Smooth muscle cell of the brain vasculature (primary cell): ENCODE measurements at regions not wholly inside any gene's neighbourhood (a gene's known extent, or its start where the extent isn't known, plus 50 kb on each side); places are given as distances from the start of the nearest gene placed in this dataset.

Source experiments
- DNase-seq: peaks from one replicate; pipeline ENCODE4 v3.0.0-alpha.2; 2012; ENCODE audit warnings: low read depth, low spot score

DNA sequence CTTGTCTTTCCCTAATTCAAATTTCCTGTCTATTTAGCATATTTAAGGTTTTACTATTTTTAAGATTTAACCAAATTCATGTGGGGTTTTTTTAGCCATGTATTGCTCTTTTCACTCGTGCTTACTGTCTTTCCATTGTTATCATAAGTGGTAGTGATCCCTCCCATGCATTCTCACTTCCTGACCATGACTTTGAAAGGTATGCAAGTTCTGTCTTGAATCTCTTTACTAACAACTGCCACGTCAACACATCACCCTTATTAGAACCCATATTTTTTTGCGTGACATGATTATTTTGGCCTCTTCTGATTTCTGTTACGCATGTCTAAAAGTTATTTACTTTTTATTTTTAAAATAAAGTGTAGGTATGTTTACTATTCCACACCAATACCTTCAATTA is 94.7 kb upstream of the CDH6 start:
- DNase-seq: no peak

DNA sequence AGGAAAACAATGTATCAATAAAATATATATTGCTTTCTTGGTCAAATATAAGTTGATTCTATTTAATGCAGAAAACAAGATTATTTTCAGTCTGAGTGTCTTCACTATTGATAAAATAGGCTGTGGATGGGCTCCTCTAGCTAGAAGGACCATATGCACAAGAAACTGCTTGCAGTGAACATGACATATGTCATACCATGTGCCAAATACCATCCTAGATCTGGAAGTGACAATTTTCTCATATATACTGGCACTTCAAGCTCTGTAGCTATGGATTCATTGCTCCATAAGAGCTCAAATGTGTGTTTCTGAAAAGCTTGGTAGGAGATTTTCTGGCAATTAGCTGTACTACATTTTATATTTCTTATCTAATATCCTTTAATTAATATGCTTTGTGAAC is 95.6 kb upstream of the CDH6 start:
- DNase-seq: no peak

DNA sequence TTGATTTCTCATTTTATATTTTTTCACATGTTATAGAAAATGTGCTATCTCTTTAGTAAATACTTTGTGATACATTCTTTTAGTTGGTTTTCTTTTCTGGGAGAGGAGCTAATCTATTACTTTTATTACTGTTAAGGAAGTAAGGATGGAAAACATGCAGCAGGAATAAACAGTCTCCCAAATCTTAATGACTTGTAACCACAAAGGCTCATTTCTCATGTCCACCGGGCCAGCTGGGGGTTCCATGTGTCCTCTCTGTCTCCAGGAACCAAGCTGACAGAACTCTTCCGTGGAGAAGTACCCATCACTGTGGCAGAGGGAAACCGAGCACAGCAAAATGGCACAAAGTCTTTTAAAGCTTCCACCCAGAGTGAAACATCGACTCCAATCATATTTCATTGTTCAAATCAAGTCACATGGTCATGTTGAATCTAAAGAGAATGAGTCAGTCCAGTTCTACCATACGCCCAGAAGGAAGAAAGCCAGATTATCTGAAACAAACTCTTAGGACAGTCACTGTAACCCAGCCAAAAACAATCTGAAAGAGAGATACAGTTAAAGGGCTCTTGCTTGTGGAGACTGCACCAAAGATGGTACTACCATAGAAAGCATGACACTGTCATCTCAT is 97.1 kb upstream of the CDH6 start:
- no peak for DNase-seq

- DNase-seq: no peak
Measured at GRCh38 chr5:31095796-31096195, 97.7 kb upstream of the CDH6 start.

DNA sequence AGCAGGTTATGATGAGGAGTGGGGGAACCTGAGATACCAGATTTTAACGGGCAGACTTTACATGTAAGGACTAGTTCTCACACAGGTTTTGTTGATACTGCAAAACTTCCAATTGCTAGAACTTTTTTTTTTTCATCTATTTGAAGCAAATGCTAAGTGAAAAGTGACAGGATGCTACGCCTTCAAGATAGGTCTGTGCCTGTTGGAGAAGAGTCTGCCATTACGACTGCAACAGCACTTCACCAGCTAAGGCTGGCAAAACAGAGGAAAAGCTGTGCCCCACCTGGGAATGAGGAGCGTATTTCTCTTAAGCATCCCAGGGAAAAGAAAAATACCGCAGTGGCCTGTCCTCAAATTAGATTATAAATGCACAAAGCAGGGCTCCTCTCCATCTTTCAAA is 102.0 kb upstream of the CDH6 start:
- no peak for DNase-seq

GRCh38 chr5:31090467-31090866 is 103.0 kb upstream of the CDH6 start:
- no peak for DNase-seq

GRCh38 chr5:31086839-31087415 is 106.6 kb upstream of the CDH6 start:
- DNase-seq: no peak

DNA sequence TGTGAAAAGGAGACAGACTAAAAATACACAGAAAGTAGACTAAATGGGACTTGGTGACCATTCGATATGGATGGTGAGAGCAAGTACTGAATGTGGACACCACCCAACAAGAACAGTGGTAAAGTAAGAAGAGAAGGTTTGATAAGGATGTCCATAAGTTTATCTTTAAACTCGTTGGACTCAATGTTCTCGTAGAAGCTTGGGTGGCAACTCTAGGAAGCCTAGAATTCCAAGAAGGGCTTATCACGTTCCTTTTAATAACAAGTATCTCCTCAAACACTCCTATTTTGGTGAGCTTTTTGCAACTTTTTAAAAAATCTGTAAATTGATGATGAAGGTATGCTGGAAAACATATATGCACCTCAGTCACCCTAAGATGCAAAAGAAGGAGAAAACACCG is 108.6 kb upstream of the CDH6 start:
- DNase-seq: no peak

GRCh38 chr5:31083364-31083763 is 110.1 kb upstream of the CDH6 start:
- no peak for DNase-seq

- no peak for DNase-seq
Measured at GRCh38 chr5:31079668-31080067, 113.8 kb upstream of the CDH6 start.

DNA sequence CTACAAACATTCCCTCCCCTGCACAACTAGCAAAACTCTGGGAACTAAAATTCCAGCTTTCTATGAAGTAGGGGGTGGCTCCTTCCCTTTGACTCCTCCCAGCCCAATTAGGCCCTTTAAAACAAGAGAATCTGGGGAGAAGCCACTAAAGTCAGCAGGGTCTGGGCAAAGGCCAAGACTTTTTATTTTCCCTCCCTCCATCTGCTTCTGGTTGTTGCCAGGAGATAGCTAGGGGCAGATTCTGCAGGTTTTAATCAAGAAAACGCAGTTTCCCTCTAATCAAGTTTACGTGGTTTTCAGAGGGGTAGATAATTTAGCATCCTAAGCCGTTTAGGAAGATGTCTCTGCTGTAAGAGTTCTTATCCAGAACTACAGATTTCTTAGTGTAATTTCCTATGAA is 114.5 kb upstream of the CDH6 start:
- DNase-seq: no peak

- DNase-seq: no peak
Measured at GRCh38 chr5:31075981-31076380, 117.5 kb upstream of the CDH6 start.

GRCh38 chr5:31068287-31068686 is 125.2 kb upstream of the CDH6 start:
- no peak for DNase-seq

GRCh38 chr5:31066655-31067328 is 126.7 kb upstream of the CDH6 start:
- DNase-seq: no peak

DNA sequence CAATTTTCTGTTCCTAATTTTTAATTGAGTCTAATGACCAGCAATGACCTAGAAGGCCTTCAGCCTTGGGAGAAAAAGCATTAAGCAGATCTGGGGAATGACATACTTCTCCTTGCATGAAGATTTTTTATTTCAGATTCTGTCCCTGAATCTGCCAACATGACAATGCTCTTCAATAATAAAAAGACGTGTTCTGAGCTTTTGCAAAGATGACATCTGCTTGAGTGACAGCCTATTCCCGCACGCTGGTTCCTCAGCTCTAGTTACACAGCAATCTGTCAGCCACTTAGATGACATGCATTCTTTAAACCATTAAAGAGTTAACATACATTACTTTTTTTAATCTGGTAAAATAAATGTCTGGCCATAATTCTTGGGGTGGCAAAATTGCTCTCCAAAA is 129.3 kb upstream of the CDH6 start:
- no peak for DNase-seq

DNA sequence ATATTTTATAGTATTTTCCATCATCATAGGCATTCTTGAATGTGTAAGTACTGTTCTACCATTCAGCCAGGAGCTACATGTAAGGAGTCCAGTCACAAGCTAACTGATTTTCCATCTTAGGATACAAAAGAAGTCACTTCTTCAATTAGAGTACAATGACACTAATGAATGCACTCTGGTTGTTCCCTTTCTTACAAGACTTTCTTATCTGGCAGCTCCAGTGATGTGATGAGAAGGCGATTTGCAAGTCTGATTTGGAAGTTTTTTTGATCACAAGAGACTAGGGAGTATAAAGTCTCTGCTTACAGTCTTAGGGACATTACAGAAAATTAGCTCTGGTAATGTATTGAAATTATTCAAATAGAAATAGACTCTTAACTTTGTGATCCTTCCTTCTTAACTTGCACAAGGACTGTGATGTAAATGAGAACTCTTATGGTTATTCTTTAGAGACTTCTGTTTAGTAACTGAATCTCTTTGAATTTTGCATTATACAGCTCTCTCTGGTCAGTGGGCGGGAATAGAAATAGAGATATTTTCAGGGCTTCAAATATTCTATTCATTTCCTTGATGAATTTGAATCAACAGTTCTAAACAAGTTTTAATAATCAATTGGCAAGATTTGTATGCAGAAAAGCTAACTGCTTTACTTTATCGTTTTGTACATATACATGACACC is 130.4 kb upstream of the CDH6 start:
- DNase-seq: no peak

DNA sequence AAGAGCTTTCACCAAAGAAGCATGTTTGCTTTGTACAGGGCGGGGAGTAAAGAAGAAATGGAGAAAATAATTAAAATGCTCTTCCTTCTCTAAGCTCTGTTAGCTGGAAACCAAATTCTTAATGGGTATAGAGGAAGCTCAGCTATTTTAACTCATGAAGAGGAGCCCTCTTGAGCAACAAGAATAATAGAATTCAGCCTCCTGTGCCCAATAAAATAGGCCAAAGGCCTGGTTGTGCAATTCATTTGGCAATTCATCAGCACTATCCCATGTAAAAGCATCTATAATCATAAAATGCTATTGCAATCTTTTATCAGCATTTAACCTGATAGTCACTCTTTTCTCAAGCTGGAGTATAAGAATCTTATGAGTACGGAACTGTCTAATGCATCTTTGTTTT is 133.6 kb upstream of the CDH6 start:
- no peak for DNase-seq

DNA sequence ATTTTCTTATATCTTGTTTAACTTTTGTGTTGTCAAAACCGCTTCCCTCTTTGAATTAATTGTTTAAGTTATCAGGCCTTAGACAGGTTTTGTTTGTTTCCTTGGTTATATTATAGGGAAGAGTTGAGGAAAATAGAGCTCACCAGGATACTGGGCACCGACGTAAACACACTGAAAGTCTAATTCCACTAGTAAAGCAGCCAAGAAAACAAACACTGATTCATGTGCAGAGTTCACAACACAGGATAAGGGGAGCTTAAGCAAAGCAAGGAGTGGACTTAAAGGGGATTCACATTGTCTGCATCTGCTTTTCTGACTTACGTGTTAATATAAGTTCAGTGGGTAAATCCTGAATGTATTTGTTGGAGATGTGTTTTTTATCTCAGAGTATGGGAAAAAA is 139.0 kb upstream of the CDH6 start:
- no peak for DNase-seq

DNA sequence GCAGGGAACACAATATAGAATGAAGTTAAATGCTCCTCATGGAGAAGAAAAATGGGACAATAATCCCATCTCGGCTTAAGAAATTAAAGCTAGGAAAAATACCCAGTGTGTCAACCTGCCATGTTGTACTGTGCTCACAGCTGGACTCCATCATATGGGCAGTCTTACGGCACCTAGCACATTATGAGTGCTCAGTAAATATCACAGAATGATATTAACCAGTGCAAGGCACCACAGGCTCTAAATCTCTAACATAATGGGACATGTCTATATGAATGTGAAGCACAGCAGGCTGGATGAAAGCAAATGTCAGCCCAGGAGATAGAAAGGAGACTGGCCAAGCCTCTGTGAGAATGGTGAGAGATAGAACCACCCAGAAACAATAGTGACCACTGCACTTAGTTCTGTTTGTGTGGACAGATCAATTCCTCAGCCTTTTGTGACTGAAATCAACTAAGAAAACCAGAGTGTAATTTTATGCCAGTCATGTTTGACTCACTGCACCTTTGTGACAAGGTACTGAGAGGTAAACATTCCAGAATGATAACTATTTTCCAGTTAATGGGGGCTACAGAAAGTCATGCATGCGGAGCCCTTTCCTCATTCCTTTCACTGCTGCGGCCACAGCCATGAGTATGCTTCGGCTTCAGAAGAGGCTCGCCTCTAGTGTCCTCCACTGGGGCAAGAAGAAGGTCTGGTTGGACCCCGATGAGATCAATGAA is 140.4 kb upstream of the CDH6 start:
- no peak for DNase-seq

GRCh38 chr5:31051316-31051715 is 142.2 kb upstream of the CDH6 start:
- DNase-seq: no peak

DNA sequence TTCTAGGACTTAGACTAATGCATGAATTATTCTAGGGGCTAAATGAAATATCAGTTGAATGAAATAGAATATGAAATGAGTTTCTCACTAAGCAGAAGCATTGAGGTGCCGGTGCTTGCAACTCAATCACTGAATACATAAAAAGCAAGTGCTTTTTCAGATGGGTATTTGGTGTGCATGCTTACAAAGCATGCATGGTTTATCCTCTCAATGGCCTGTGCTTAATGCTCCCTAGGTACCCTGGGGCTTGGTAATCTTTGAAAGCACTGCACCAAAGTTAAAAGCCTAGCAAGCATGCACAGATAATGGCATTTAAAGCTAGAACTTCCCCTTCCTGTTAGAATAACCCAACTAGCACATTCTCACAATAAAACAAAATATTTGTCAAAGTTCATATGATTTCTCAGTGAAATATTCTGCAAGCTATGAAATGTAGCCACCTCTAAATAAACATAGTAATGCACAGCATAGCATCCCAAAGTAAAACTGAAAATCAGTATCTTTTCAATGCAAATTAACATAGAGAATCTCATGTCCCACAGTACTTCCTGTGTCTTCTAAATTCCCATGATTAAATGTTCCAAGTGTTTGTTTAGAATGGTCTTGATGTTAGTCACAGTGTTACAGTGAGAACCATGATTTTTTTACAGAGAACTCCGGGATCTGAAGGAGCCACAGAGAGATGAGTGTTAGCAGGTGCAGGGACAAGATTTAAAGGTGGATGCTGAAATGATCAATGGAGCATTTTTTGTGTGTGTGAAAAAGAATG is 143.4 kb upstream of the CDH6 start:
- no peak for DNase-seq
